Limb (tissue), 2 donors: ENCODE measurements at regions not wholly inside any gene's neighbourhood (a gene's known extent, or its start where the extent isn't known, plus 50 kb on each side); places are given as distances from the start of the nearest gene placed in this dataset.
"Not testable (repeated sequence)": the region's sequence is repeated elsewhere in the genome, so short reads cannot be mapped to it uniquely, and the experiment has no call there.

Experiments
- DNase-seq, 2 donors: peaks; one replicate each; pipeline ENCODE4 v3.0.0-alpha.2; 2016; ENCODE audit errors: extremely low spot score in 2 of 2

DNA sequence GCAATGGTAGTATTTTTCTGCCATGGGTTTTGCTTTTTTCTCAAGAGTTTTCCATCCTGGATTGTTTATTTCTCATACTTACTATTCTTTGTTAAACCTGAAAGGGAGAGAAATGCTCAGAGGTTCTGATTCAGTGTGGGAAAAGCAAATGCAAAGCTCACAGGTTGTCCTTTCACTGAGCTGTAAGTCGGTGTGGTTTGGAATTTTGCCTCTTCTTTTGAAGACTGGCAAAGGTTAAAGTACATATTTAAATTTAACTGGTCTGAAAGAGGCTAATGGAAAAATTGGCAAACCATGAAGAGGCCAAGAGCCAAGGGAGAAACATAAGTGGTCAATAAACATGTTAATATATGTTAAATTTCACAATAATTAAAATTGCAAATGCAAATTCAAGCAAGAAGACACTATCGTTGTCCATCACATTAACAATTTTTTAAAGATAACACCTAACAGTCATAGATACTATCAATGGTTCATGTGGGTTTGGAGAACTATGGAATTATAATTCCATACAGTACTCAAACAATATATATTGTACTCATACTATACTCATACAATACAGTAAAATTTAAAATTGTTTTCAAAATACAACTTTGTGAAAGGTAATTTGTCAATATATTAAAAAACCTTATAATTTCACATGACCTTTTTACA is 246.8 kb upstream of the STT3B start:
- no peak for DNase-seq

DNA sequence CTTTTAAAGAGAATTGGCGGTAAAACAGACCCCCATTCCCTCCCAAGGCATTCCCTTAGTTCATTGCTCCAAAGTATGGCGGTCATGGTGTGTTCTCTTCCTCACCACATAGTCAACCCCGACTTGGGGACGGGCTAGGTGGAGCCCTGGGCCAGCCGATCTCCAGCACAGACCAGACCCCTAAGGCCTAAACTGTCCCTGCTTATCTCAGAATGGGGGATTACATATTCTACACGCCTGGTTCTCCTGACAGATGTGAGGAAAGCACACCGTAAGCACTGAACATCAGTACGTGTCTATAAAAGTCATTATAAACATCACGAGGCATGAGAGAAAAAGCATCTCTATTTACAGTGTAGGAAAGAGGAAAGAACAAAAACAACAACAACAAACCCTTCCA is 244.5 kb upstream of the STT3B start:
- no peak for DNase-seq

DNA sequence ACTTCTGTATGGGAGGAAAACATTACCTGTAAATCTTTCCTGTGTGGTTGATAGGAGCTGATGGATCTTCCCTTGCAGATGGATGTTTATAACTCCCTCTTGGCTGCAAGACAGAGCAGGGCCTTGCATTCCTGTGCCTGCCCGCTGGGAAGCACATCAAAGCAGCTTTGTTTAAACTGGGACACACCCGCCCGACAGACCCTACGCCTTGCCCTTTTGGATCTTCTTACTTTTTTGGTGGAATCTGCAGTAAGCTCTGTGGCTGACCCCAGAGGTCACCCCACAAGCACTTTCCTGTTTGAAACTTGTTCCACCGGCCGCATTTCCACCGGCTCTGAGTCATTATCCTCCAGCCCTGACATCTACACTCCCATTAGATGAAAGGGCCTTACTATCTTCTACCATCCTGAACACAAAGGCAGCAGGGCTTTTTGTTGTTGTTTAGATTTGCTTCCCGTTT is 244.1 kb upstream of the STT3B start:
- DNase-seq: no peak

DNA sequence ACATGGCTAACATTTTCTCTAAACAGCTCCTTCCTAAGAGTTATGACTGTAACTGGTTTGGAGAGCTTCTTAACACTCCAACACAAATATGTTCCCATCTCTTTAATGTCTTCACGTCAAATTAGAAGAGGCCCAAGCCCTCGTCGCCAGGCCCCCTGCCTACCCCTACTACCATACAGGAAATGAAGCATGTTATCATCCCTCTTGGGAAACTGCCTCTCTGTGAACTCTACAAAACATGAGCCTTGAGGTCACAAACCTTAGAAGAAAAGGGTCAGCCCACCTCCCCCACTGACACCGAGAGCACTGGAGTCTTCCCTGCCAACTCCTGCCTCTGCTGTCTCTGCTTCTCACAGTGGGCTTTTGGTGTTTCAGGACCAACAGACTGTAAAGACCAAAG is 243.1 kb upstream of the STT3B start:
- no peak for DNase-seq

DNA sequence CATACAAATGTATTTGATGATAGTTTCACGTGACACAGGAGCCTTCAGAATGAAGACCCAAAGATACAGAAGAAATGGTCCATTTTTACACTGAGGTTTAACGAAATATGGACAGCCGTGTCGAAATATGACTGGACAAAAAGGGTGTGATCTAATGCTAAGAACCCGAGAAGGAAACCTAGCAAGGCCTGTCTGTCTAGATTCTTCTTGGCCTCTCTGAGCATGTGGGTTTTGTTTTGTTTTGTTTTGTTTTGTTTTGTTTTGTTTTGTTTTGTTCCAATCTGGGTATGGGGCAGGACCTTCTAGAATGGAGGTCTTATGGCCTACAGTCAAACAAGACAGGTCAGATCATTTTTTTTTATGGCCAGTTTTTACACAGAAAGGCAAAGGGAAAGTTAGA is 242.7 kb upstream of the STT3B start:
- DNase-seq: no peak

DNA sequence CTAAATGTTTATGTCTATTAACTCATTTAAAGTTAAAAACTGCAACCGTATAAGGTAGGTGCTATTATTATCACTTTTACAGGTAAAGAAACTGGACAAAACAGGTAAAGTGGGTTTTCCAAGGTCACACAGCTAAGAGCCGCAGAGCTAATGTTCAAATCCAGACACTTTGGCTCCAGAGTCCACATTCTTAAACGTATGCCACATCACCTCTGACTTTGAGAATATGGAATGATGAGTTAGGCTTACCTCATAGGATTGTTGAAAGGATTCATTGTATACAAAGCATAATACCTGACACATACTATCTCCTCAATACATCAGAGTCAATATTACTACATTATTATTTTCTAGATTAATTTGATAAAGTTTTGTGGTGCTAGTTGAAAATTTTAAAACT is 240.9 kb upstream of the STT3B start:
- DNase-seq: no peak

DNA sequence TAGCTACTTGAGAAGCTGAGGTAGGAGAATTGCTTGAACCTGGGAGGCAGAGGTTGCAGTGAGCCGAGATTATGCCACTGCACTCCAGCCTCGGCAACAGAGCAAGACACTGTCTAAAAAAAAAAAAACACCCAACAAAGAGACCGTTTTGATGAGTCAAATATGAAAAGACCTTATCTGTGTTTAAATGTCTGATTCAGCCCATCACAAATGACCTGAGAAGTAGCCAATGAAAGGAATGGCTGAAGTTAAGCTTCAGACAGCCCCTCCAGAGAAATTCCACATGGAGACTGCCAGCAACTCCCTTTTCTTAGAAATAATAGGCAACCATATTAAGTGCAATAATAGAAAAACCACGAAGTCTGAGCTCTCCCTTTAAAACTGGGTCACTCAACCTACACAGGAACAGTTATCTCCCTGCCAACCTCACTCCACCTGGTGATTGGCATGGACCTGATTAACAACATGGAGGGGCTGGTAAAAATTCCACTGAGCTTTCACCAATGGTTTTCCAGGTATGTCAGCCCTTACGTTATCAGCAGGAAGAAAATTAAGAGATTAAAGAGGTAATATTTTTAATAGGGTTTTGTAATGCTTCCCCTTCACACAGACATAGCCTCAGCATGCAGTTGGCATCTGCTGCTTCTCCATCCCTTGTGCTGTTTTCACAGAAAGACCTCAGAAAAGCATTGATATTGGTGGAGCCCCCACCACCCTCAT is 238.1 kb upstream of the STT3B start:
- no peak for DNase-seq

DNA sequence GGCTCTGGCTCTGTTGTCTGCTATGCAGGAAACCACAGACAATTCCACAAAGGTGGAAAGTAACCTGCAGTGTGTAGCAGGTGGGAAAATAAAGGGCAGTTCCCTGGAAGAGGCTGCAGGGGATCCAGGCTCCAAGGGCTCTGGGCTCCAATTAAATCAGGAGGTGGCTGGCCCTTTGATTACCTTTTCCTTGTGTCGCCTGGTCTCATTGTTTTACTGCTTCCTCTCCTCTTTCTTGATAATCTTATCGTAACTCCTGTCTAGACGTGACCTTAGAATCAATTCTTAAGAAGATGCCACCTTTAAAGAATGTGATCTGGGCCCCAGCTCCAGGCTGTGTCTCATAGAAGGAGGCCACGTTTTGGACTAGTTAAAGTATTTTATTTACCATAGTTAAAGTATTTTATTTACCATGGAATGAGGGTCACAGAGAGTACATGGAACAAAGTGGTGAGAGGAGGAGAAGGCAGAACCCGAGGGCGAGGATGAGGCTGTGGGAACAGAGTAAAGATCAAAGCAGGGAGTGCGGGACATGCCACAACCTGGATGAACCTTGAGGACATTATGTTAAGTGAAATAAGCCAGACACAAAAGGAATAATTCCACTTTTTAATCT is 237.5 kb upstream of the STT3B start:
- DNase-seq: no peak

DNA sequence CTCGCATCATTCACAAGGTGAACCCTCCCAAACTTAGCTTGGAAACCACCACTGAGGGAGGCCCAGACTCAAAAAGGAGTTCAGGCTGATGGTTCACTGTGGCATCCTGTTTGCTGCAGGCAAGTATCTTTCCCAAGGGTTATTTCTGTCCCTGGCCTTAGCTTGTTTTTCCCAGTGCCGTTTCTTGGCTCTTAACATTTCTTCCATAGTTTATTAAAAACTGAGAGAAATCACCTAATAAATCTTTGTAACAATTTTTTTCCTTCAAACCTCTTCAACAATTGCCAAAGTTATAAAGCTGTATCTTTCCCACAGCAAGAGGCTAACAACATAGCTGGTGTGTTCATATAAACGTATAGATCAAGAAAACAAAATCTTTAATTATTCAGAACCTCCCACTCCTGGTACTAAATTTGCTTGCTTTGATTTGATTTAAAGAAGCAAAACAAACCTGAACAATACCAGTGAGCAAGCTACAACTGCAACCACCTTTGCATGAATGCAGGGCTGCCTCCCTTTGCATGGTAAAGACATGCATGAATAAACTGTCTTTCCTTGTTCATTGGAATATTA is 234.9 kb upstream of the STT3B start:
- no peak for DNase-seq

DNA sequence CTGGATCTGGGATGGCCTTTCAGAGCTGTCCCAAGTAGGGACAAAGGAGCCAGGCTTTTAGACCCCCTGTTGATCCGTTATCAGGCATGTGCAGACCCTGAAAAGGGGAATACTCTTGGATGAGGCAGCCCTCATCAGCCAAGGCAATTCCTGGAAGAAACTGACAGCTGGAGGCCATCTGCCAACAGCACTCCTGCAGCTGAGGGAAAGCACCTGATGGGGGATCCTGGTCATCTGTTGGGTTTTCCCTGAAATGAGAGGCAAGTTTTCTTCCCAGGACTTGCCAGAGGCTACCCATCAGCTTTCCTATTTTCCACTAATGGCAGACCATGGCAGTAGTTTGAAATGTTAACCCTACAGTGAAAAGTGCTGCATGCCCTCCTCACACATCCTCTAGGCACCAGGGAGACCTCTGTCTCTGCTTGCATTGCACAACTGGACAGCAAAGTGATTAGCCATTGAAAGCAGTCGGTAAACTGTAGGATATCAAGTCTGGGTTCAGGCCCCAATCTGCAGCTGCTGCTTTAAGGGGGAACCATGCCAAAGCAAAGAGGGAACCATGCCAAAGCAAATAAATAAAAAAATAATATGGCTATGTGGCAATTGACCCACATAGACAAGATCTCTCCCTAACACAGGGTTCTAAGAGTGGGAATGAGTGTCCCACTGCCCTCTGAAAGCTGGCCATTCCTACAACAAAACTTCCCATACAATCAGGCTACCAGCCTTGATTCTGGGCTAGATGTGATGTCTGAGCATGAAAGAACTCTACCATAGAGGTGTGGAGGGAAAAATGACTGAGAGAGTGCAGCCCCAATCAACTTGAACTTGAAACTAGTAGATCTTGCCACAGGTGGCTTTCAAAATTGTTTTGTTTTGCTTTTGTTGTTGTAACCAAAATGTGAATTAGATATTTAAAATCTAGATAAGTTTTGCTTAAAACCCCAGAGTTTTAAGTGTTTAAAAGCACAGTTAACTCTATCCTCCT is 232.0 kb upstream of the STT3B start:
- no peak for DNase-seq

DNA sequence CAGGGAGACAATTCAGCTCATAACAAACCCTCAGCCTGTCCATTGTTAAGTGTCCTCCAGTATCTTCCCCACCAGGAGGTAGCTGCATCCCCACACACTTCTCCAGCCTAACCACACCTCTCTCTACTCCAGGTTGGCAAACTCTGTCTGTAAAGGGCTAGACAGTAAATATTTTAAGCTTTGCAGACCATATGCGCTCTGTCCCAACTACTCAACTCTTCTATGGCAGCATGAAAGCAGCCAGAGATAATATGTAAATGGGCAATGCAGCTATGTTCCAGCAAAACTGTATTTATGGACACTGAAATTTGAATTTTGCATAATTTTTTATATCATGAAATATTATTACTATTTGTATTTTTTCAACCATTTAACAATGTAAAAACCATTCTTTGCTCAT is 230.4 kb upstream of the STT3B start:
- DNase-seq: no peak

DNA sequence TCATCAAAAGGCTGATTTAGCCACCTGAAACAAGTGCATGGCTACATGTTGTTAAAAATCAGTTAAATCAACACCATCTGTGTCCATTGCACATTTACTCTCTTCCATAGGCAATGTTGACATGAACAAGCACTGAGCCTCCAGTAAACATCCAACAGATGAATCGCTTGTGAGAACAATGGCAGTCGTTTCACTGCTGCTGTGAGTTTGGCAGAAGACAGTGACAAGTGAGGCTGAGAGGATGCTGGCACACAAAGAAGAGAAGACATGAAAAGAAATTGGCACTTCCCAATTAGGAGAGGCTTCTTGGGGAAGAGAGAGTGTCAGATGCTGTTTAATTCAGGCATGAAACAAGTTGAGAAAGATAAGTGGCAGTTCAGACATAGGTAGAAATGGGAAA is 227.4 kb upstream of the STT3B start:
- DNase-seq: no peak

DNA sequence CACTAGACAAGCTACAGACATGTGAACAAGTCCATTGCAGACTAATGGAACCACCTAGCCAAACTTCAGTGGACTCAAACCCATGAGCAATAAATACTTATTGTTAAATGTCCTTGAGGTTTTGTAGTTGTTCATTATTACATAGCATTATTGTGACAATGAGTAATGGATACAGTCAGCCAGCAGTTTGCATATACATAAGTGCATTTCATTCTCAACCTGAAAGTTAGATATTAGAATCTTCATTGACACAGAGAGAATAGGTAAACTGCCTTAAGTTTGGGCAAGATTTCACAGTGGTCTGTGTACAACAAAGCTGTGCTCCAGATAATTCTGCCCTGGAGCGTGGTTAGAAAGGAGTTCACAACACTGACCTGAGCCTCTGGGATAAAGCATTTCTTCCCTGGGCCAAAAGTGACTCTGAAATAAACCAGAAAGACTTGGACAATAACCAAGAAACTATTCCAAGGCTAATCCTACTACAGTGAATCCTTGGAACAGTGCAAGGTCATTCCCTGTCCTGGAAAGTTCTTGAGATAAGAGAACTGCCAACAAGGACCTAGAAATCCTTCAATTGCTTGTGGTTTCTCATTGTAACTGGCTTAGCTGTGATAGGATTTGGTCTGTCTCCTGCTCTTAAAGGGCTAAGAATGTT is 225.5 kb upstream of the STT3B start:
- no peak for DNase-seq

DNA sequence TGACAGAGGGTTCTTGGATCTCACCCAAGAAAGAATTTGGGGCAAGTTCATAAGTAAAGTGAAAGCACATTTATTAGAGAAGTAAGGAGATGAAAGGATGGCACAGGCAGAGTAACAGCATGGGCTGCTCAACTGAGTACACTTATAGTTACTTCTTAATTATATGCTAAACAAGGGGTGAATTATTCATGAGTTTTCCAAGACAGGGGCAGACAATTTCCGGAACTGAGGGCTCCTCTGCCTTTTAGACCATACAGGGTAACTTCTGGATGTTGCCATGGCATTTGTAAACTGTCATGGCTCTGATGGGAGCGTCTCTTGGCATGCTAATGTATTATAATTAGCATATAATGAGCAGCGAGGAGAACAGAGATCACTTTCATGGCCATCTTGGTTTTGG is 221.2 kb upstream of the STT3B start:
- DNase-seq: no peak

DNA sequence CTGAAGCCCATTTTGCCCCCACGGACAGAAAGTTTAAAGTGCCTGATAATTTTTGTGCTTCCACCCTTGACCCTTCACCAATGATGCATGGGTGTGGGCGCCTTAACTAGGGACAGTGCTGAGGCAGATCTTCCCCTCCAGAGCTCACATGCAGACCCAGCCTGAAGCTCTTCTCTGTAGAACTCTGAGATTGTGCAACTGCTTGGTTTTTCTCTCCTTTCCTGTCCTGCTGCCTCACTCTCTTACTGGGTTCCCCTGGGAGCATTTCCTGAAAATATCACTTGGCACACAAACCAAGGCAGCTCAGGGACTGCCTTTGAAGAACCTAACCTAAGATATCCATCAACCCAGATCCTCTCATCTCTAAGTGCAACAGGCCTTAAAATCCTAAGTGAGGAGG is 220.3 kb upstream of the STT3B start:
- DNase-seq: no peak

DNA sequence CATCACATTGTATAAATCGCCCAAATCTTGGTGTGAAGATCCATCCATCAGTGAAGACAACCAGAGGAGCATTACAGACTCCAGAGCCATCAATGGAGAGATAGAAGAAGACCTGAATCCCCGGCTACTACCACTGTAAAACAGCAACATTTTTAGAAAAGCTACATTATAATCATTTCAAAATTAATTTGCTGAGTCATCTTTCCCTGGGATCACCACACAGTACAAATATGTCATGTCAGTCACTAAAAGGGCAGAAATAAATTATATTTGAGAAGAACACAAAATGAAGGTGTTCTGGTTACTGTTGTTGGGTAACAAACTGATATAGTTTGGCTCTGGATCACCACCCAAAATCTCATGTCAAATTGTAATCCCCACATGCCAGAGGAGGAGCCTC is 218.5 kb upstream of the STT3B start:
- no peak for DNase-seq

DNA sequence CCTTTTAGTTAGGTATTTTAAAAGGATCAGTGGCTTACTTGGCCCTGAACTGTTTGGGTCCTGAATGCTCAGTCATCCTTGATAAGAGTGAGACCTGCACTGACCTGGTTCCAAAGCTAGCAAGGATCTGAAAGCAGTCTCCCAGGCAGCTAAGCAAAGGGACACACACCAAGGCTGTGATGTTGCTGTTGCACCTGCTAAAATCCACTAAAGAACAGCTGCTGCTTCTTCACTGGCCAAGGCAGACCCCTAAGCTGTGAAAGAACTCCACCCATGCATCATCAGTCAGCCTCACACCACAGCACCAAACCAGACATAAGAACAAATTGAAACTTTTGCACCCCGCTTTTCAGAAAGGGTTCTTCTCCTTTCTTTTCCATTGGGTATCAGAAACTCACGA is 213.4 kb upstream of the STT3B start:
- no peak for DNase-seq

DNA sequence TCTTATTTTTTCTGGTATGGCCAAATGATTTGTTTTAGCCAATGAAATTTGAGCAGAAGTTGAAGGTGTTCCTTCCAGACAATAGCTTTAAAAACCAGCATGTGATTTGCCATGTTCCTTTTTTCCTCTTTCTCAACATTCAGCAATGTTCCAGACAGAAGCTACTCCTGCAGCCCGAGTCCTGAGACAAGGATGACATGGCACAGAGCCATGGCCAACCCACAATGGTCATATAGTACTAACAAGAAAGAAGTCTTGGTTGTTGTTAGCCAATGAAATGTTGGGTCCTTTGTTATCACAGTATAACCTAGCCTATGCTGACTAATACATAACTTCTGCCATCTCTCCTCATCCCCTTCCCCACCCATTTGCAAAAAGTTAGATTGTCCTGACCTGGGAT is 211.1 kb upstream of the STT3B start:
- no peak for DNase-seq

DNA sequence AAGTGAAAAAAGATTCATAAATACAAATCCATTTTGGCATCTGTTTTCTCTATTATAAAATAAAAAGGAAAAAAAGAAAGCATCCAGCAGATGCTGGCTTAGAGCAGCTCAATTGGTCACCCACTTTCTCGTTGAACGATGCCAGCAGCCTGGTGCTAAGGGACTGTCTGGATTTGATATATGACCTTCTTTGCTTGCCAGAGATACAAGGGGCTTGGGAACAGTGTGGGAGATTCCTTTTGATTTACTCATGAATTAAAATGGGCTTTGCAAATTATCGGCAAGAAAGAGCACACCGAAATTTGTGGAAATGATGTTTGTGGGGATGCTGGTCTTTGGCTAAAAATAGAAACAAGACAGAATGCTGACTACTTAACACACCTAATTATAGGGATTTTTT is 210.3 kb upstream of the STT3B start:
- no peak for DNase-seq

DNA sequence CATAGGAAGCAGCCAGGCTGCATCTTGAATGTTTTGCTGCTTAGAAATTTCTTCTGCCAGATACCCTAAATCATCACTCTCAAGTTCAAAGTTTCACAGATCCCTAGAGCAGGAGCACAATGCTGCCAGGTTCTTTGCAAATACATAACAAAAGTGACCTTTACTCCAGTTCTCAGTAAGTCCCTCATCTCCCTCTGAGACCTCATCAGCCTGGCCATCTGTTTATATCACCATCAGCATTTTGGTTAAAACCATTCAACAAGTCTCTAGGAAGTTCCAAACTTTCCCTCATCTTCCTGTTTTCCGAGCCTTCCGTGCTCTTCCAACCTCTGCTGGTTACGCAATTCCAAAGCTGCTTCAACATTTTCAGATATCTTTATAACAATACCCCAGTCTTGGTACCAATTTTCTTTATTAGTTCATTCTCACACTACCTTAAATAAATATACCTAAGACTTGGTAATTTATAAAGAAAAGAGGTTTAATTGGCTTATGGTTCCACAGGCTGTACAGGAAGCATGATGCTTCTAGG is 204.8 kb upstream of the STT3B start:
- not testable (repeated sequence) for DNase-seq

DNA sequence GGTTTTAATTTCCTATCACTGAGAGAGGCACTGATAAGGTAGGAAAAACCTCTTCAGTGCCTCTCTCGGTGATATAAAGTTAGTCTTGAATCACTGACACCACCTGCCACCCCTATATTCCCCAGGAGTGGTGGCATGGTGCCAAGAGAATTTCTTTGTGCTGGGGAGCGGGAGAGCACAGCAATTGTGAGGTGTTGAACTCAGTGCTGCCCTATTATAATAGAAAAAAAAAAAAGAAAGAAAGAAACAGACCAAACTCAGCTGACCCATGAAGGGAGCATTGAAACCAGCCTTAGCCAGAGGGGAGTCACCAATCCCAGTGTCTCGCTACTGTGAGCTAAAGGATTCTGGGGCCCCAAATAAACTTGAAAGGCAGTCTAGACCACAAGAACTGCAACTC is 201.4 kb upstream of the STT3B start:
- no peak for DNase-seq
